A549 (cell line): ENCODE measurements at regions not wholly inside any gene's neighbourhood (a gene's known extent, or its start where the extent isn't known, plus 50 kb on each side); places are given as distances from the start of the nearest gene placed in this dataset.
"Not testable (repeated sequence)": the region's sequence is repeated elsewhere in the genome, so short reads cannot be mapped to it uniquely, and the experiment has no call there.

Experiments
- ATAC-seq, 2 experiments: fragments of 200-7000 bp in 1 of 2; fragments of >200 bp in 1 of 2; cut with Nextera tagmentation in 1 of 2; cut with Tn5 transposase in 1 of 2; 3 replicates each; pipeline versions ENCODE4 v1.8.0 to v1.9.1; 2018 to 2020; ENCODE audit warnings: mild to moderate bottlenecking in 1 of 2, moderate library complexity in 1 of 2
- CTCF ChIA-PET: fragments of 300-600 bp; sonication (Branson Sonifier 250); formaldehyde crosslinking; extraction: SDS; loops from one replicate; lab custom pipeline; 2021; ENCODE audit warnings: antibody characterized with exemption, inconsistent platforms; lab: Yijun Ruan, JAX
- POLR2A ChIA-PET: fragments of 350-600 bp; formaldehyde crosslinking; extraction: SDS; loops from one replicate; lab custom pipeline; 2021; ENCODE audit warnings: antibody characterized with exemption, inconsistent platforms; lab: Yijun Ruan, JAX
- DNase-seq, 2 experiments: peaks; one replicate each; pipeline versions ENCODE4 v3.0.0 to v3.0.0-alpha.2; 2011 to 2016; ENCODE audit warnings: low read depth in 1 of 2, low spot score in 1 of 2
- FAIRE-seq: peaks from 2 replicates; lab custom pipeline; 2011; peaks lifted over from hg19 to GRCh38; lab: Jason Lieb, UNC
- H3K27ac ChIP-seq, 2 experiments: fragments of >200 bp; sonication (Bioruptor Twin); formaldehyde crosslinking; 3 replicates each; pipeline ENCODE4 v1.5.1; 2016 to 2017
- H3K4me1 ChIP-seq: fragments of >200 bp; sonication (Bioruptor Twin); formaldehyde crosslinking; 3 replicates; pipeline ENCODE4 v1.6.1; 2016
- H3K4me2 ChIP-seq: fragments of >200 bp; sonication (Bioruptor Twin); formaldehyde crosslinking; 3 replicates; pipeline ENCODE4 v1.6.1; 2016
- H3K4me3 ChIP-seq: fragments of >200 bp; sonication (Bioruptor Twin); formaldehyde crosslinking; 3 replicates; pipeline ENCODE4 v1.5.1; 2016
- H3K9me3 ChIP-seq: fragments of >200 bp; sonication (Bioruptor Twin); formaldehyde crosslinking; 3 replicates; pipeline ENCODE4 v1.6.1; 2016
- BHLHE40 ChIP-seq: IDR thresholded peaks from 2 replicates; pipeline ENCODE4 v1.6.1; 2012; ENCODE audit warnings: low read depth, low read length, inconsistent platforms
- CBX8 ChIP-seq: fragments of 200-600 bp; sonication (generic); IDR thresholded peaks from 2 replicates; pipeline ENCODE4 v1.6.1; 2016
- CEBPB ChIP-seq, 2 experiments: fragments of >200 bp in 1 of 2; sonication (Bioruptor Twin) in 1 of 2; formaldehyde crosslinking in 1 of 2; IDR thresholded peaks; 2 replicates each; pipeline ENCODE4 v1.6.1; 2012 to 2016
- GATA3 ChIP-seq: IDR thresholded peaks from 2 replicates; pipeline ENCODE4 v1.6.1; 2012; ENCODE audit warnings: borderline replicate concordance
- HDAC2 ChIP-seq: fragments of 200-600 bp; sonication (generic); IDR thresholded peaks from 2 replicates; pipeline ENCODE4 v1.6.1; 2016
- HES2 ChIP-seq: fragments of >200 bp; sonication (Bioruptor Twin); formaldehyde crosslinking; IDR thresholded peaks from 2 replicates; pipeline ENCODE4 v1.6.1; 2016
- HEYL ChIP-seq: fragments of 250-450 bp; sonication (Bioruptor Pico); IDR thresholded peaks from 2 replicates; pipeline ENCODE4 v1.8.0; 2021; ENCODE audit warnings: mild to moderate bottlenecking, moderate library complexity
- HOXA7 ChIP-seq: fragments of 250-450 bp; sonication (Bioruptor Pico); IDR thresholded peaks from 2 replicates; pipeline ENCODE4 v1.5.0; 2020; ENCODE audit warnings: mild to moderate bottlenecking, moderate library complexity
- HOXB13 ChIP-seq: fragments of 250-450 bp; sonication (Bioruptor Pico); IDR thresholded peaks from 2 replicates; pipeline ENCODE4 v1.5.0; 2020; ENCODE audit warnings: low read depth, mild to moderate bottlenecking, moderate library complexity
- JUNB ChIP-seq: fragments of >200 bp; sonication (Bioruptor Twin); formaldehyde crosslinking; IDR thresholded peaks from 2 replicates; pipeline ENCODE4 v1.6.1; 2016
- KDM5A ChIP-seq: fragments of 200-600 bp; sonication (generic); IDR thresholded peaks from 2 replicates; pipeline ENCODE4 v1.6.1; 2016; ENCODE audit warnings: antibody characterized with exemption, mild to moderate bottlenecking
- MYC ChIP-seq: IDR thresholded peaks from 2 replicates; pipeline ENCODE4 v1.6.1; 2012; ENCODE audit warnings: mild to moderate bottlenecking, inconsistent platforms, low read length, improper control_type of control experiment, borderline replicate concordance
- NPAS2 ChIP-seq: fragments of 250-450 bp; sonication (Bioruptor Pico); IDR thresholded peaks from 2 replicates; pipeline ENCODE4 v1.8.0; 2022; ENCODE audit warnings: mild to moderate bottlenecking, moderate library complexity, borderline replicate concordance
- NR3C1 ChIP-seq: fragments of >200 bp; sonication (Bioruptor Twin); formaldehyde crosslinking; IDR thresholded peaks from 3 replicates; pipeline ENCODE4 v1.6.1; 2017
- PHF8 ChIP-seq: fragments of 200-600 bp; sonication (generic); IDR thresholded peaks from 2 replicates; pipeline ENCODE4 v1.6.1; 2016; ENCODE audit warnings: low read depth, mild to moderate bottlenecking, antibody characterized with exemption, moderate library complexity, borderline replicate concordance
- RCOR1 ChIP-seq: fragments of 150-350 bp; IDR thresholded peaks from 2 replicates; pipeline ENCODE4 v1.6.1; 2014; ENCODE audit warnings: antibody characterized with exemption, low read length, low read depth
- RFX5 ChIP-seq: fragments of 450-650 bp; IDR thresholded peaks from 2 replicates; pipeline ENCODE4 v1.7.1; 2014; ENCODE audit warnings: antibody characterized with exemption, mild to moderate bottlenecking, moderate library complexity
- RNF2 ChIP-seq: fragments of 200-600 bp; sonication (generic); IDR thresholded peaks from 2 replicates; pipeline ENCODE4 v1.6.1; 2016; ENCODE audit warnings: low read depth, mild to moderate bottlenecking, antibody characterized with exemption, moderate library complexity, borderline replicate concordance
- SREBF2 ChIP-seq: fragments of 450-650 bp; IDR thresholded peaks from 2 replicates; pipeline ENCODE4 v1.6.1; 2014; ENCODE audit warnings: mild to moderate bottlenecking, moderate library complexity
- ZC3H11A ChIP-seq: fragments of 450-650 bp; IDR thresholded peaks from 2 replicates; pipeline ENCODE4 v1.6.1; 2014; ENCODE audit warnings: antibody characterized with exemption, mild to moderate bottlenecking
- ZSCAN20 ChIP-seq: fragments of 250-450 bp; sonication (Bioruptor Pico); IDR thresholded peaks from 2 replicates; pipeline ENCODE4 v1.8.0; 2022; ENCODE audit warnings: mild to moderate bottlenecking, moderate library complexity
- WGBS: methylation state at CpG from one replicate; pipeline ENCODE4 v1.1.6; 2017; ENCODE audit errors: missing lambda C conversion rate; 5-methylcytosine and 5-hydroxymethylcytosine counted together
- TF ChIP-seq, protein P1 (sequence below): fragments of >200 bp; sonication (Bioruptor Twin); formaldehyde crosslinking; IDR thresholded peaks from 3 replicates; pipeline ENCODE4 v1.6.1; 2016

DNA sequence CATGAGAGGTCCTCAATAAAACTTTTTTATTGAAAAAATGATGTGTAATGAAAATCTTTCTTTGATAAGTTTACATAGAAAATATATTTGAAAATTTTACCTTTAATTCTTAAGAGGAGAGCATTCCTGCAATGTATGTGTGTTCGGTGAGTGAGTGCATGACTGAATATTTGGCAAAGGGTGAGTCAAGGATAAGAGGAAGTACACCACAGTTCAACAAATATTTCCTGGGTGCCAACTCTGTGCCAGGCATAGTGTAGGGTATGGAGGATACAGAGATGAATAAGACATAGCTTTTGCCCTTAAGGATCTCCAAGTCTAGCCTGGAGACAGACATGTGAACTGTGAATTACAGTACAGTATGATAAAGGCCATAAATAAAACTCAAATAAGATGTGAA, 84.7 kb upstream of the GPR101 start:
- no peak for DNase-seq
- no peak overlapping the region for H3K4me3 ChIP-seq
- H3K27ac ChIP-seq = no peak overlapping the region
- no peak overlapping the region for H3K4me2 ChIP-seq
- ChIA-PET POLR2A (no interaction called here), CTCF (no interaction called here)
- no peaks in the 10 kb centered on the region for H3K4me1 ChIP-seq
- FAIRE-seq = no peak
- no peak for ATAC-seq
- TF ChIP-seq HEYL (CRISPR knock-in tag) (no peak), ZC3H11A (no peak), KDM5A (no peak), HOXB13 (CRISPR knock-in tag) (no peak), ZSCAN20 (CRISPR knock-in tag) (no peak)
- TF ChIP-seq, protein P1, sequence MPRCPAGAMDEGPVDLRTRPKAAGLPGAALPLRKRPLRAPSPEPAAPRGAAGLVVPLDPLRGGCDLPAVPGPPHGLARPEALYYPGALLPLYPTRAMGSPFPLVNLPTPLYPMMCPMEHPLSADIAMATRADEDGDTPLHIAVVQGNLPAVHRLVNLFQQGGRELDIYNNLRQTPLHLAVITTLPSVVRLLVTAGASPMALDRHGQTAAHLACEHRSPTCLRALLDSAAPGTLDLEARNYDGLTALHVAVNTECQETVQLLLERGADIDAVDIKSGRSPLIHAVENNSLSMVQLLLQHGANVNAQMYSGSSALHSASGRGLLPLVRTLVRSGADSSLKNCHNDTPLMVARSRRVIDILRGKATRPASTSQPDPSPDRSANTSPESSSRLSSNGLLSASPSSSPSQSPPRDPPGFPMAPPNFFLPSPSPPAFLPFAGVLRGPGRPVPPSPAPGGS = no peak
- 4% methylated on average over 1 of the region's 1 CpG for WGBS
- H3K9me3 ChIP-seq = no peaks in the 10 kb centered on the region

DNA sequence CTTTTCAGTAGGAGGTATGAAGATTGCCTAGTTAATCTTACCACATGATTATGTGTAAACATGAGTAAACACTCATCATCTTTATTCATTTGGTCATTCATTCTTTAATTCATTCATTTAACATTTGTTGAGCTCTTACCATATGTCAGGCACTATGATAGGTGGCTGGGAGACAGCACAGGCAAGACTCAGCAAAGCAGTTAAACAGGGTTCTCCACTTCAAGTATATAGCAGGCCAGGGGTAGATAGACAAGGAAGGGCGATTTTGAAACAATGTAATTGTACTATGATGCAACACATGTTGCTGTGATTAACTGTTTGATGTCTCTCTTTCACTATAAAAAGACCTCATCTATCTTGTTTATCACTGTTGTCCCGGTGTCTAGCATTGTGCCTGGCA, 84.3 kb upstream of the GPR101 start:
- FAIRE-seq (no peak), ATAC-seq (no peak), DNase-seq (no peak)
- 2% methylated on average over 2 of the region's 2 CpGs for WGBS
- POLR2A ChIA-PET = no interaction called here
- Histone ChIP-seq H3K27ac (no peak overlapping the region), H3K4me3 (no peak overlapping the region), H3K9me3 (no peaks in the 10 kb centered on the region), H3K4me1 (no peaks in the 10 kb centered on the region), H3K4me2 (no peak overlapping the region)
- CTCF ChIA-PET = no interaction called here
- TF ChIP-seq HOXA7 (CRISPR knock-in tag) = no peak
- TF ChIP-seq HDAC2 = no peak
- no peak for TF ChIP-seq JUNB
- no peak for TF ChIP-seq GATA3
- TF ChIP-seq RCOR1 = no peak
- no peak for TF ChIP-seq RFX5
- TF ChIP-seq BHLHE40 = no peak
- no peak for TF ChIP-seq CEBPB (IDR thresholded peaks at IDR 0.05)
- no peak for TF ChIP-seq PHF8
- TF ChIP-seq NR3C1 = no peak
- TF ChIP-seq SREBF2 = no peak
- no peak for TF ChIP-seq CBX8
- TF ChIP-seq HES2 = no peak
- TF ChIP-seq MYC = no peak
- no peak for TF ChIP-seq RNF2
- TF ChIP-seq KDM5A = no peak
- TF ChIP-seq NPAS2 (CRISPR knock-in tag) = no peak

- H3K9me3 ChIP-seq, H3K4me1 ChIP-seq, DNase-seq, H3K27ac ChIP-seq, H3K4me3 ChIP-seq, POLR2A ChIA-PET, H3K4me2 ChIP-seq, ATAC-seq, CTCF ChIA-PET, FAIRE-seq: not testable (repeated sequence)
- 37% methylated on average over 3 of the region's 3 CpGs for WGBS
Measured at GRCh38 chrX:137107877-137108276, 74.1 kb upstream of the GPR101 start.

- CTCF ChIA-PET = no interaction called here
Measured at GRCh38 chrX:137101273-137101990, 67.6 kb upstream of the GPR101 start.

More at GRCh38 chrX:137101273-137101990, 67.6 kb upstream of the GPR101 start:
- H3K4me2 ChIP-seq = no peak overlapping the region
- FAIRE-seq (no peak), ATAC-seq (no peak), DNase-seq (no peak)
- 8% methylated on average over 7 of the region's 7 CpGs for WGBS
- no peaks in the 10 kb centered on the region for H3K4me1 ChIP-seq
- H3K4me3 ChIP-seq = no peak overlapping the region
- no peaks in the 10 kb centered on the region for H3K9me3 ChIP-seq
- POLR2A ChIA-PET = no interaction called here
- TF ChIP-seq, protein P1 = no peak
- no peak overlapping the region for H3K27ac ChIP-seq
